Body of pancreas (tissue), 4 donors: ENCODE measurements at regions not wholly inside any gene's neighbourhood (a gene's known extent, or its start where the extent isn't known, plus 50 kb on each side); places are given as distances from the start of the nearest gene placed in this dataset.
A peak's percentile ranks its signal among the peaks of the same experiment; 100 is the strongest.

Experiments used
- ATAC-seq: fragments of 150-250 bp; one replicate; pipeline ENCODE4 v1.9.1; 2016
- DNase-seq, 4 donors: peaks; one replicate each; pipeline ENCODE4 v3.0.0-alpha.2; 2019
- H3K27ac ChIP-seq, 4 donors: fragments of 200-600 bp; sonication (generic); 1 replicate in 3 of 4; 2 replicates in 1 of 4; pipeline versions ENCODE4 v1.5.1 to v1.6.1; 2016 to 2019; ENCODE audit warnings: mild to moderate bottlenecking in 1 of 4, mixed read lengths in 1 of 4, moderate library complexity in 1 of 4
- H3K27me3 ChIP-seq, 2 donors: fragments of 200-600 bp; sonication (generic); one replicate each; pipeline ENCODE4 v1.6.0; 2016; ENCODE audit warnings: mild to moderate bottlenecking in 1 of 2
- H3K36me3 ChIP-seq, 2 donors: fragments of 200-600 bp; sonication (generic); replicated peaks in 1 of 2; 2 replicates each; pipeline ENCODE4 v1.5.1; 2016; ENCODE audit warnings: low read depth in 2 of 2; ENCODE audit not compliant: insufficient read depth in 1 of 2
- H3K4me1 ChIP-seq: fragments of 200-600 bp; sonication (generic); one replicate; pipeline ENCODE4 v1.6.0; 2016
- H3K4me3 ChIP-seq, 2 donors: fragments of 200-600 bp; sonication (generic); 1 replicate in 1 of 2; 2 replicates in 1 of 2; pipeline ENCODE4 v1.5.1; 2016 to 2019
- H3K9me3 ChIP-seq, 3 donors: fragments of 200-600 bp; sonication (generic); 1 replicate in 2 of 3; 2 replicates in 1 of 3; pipeline ENCODE4 v1.5.1; 2016
- CTCF ChIP-seq, 7 experiments: fragments of 450-650 bp in 4 of 7; fragments of 200-600 bp in 3 of 7; sonication (generic) in 3 of 7; IDR thresholded peaks; one replicate each; pipeline ENCODE4 v1.5.1; 2016 to 2019; ENCODE audit warnings: antibody characterized with exemption in 7 of 7
- POLR2A ChIP-seq, 3 donors: fragments of 450-650 bp; IDR thresholded peaks; one replicate each; pipeline ENCODE4 v1.6.1; 2016; ENCODE audit warnings: antibody characterized with exemption in 3 of 3, mild to moderate bottlenecking in 2 of 3
- WGBS, 2 donors: methylation state at CpG; one replicate each; pipeline ENCODE4 v1.1.5; 2017; 5-methylcytosine and 5-hydroxymethylcytosine counted together
- intact Hi-C: fragments of 100-400 bp; cut with DNase I; formaldehyde crosslinking; loops from one replicate; pipeline ENCODE4 v1.15.1; 2023

DNA sequence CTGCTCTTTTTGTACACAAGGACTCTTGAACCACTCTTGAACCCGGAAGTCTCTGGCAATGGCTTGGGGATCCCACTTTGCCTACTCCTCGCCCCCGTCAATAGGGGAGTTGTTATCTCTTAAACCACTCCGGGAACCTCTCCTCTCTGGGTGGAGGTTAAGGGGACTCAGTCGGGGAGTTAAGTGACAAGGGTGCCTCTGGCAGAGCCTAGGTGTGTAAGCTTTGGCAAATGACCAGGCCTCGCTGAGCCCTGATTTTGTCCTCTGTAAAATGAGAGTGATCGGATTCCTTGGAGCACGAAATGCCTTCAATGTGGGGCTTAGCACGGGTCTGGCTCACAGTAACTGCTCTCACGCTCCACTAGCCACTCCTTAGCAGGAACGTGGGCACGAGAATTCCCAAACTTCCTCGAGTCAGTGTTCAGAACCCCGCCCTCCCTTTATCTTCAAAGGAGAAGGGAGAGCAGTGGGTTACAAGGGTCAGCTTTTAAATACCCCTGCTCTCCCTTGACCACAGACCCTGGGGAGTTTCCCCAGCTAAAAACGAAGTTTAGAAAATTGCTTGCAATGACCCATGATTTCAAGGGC lies 193.3 kb downstream of the KATNAL1 start:
- intact Hi-C loops: loop anchor here (5.0 to 10.0 kb wide), 2 partner anchors 337 to 599 kb away; no protein-coding TSS in a partner anchor
- peak overlapping the region; percentile 75 to 91 (median 82) for H3K27ac ChIP-seq
- H3K27me3 ChIP-seq: no peaks in the 10 kb centered on the region
- no peaks in the 10 kb centered on the region for H3K9me3 ChIP-seq
- no peak overlapping the region for H3K4me3 ChIP-seq
- WGBS, 2 donors: 13 to 26% methylated on average over 14 to 15 of the region's 15 CpGs
- ATAC-seq: peak; percentile 7
- DNase-seq: peak; percentile 35 to 62 (median 40)
- H3K4me1 ChIP-seq: peaks cover 33% of the 10 kb centered on the region
- H3K36me3 ChIP-seq: no peaks in the 10 kb centered on the region
- TF ChIP-seq CTCF (IDR thresholded peaks at IDR 0.05) (no peak), POLR2A (IDR thresholded peaks at IDR 0.05) (no peak)

DNA sequence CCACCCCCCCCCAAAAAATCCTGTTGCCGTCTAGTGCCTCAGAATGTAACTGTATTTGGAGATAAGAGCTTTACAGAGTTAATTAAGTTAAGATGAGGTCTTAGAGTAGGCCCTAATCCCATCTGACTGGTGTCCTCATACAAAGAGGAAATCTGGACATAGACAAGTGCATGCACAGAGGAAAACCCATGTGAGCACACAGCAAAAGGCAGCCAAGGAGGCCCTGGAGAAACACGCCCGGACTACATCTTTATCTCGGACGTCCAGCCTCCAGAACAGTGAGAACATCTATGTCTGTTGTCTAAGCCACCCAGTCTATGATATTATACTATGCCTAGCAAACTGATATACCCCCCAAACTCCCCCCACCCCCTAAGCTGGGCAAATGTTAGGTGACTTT lies 193.8 kb downstream of the KATNAL1 start:
- H3K36me3 ChIP-seq: no peaks in the 10 kb centered on the region
- DNase-seq (no peak), ATAC-seq (no peak)
- peak overlapping the region; percentile 75 to 91 (median 82) for H3K27ac ChIP-seq
- H3K4me3 ChIP-seq: no peak overlapping the region
- H3K4me1 ChIP-seq: peaks cover 38% of the 10 kb centered on the region
- no peak for TF ChIP-seq POLR2A (IDR thresholded peaks at IDR 0.05)
- no peak for TF ChIP-seq CTCF (IDR thresholded peaks at IDR 0.05)
- intact Hi-C loops: loop anchor here (5.0 to 10.0 kb wide), 2 partner anchors 336 to 599 kb away; no protein-coding TSS in a partner anchor
- no peaks in the 10 kb centered on the region for H3K9me3 ChIP-seq
- H3K27me3 ChIP-seq: no peaks in the 10 kb centered on the region
- WGBS, 2 donors: 49 to 53% methylated on average over 5 of the region's 5 CpGs

DNA sequence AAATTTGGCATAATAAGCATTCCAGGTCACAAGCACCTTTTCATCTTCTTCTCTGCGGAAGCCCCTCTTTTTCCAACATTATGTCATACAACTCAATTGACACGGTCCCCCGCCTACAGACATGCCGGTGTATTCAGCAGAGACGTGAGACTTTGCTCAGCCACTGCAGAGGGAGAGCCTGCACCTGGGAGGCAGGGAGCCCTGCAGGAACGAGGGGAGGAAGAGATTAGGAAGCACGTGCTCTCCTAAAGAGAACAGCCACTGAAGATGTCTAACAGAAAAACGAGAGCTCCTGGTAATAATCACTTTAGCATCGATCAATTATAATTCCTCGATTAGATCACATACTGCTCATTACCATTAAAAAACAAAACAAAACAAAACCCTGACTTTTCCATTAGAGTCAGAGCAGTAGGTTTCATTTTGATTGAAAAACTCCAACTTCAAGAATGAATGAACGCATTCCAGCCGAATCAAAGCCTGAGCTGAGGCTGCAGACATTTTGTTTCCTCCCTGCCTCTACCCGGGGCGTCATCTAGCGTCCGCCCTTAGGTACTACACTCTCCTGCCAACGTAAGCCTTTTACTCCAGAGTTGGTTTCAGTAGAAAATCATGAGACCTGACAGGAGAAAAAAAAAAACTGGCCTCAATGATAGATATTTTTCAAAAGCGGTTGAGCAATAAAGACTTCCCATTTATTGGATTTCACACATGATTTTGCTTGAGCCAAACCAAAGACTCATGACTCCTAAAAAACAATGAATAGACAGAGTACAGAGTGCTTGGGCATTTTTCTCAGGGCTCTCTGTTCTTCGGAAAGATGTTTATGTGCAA lies 194.5 kb downstream of the KATNAL1 start:
- peak; percentile 83 to 86 (median 86) for DNase-seq
- Histone ChIP-seq H3K4me1 (peaks cover 43% of the 10 kb centered on the region), H3K27ac (peak overlapping the region; percentile 75 to 91 (median 82)), H3K27me3 (no peaks in the 10 kb centered on the region), H3K36me3 (no peaks in the 10 kb centered on the region), H3K9me3 (no peaks in the 10 kb centered on the region), H3K4me3 (no peak overlapping the region)
- TF ChIP-seq CTCF (IDR thresholded peaks at IDR 0.05) (peak; percentile 96 to 99 (median 98)), POLR2A (IDR thresholded peaks at IDR 0.05) (no peak)
- WGBS, 2 donors: 20% methylated on average over 19 of the region's 19 CpGs
- peak; percentile 73 for ATAC-seq
- intact Hi-C loops: loop anchor here (5.0 to 10.0 kb wide), 2 partner anchors 336 to 598 kb away; no protein-coding TSS in a partner anchor

- ATAC-seq (no peak), DNase-seq (no peak)
- 80 to 94% methylated on average over 5 of the region's 5 CpGs for WGBS, 2 donors
- intact Hi-C loops: loop anchor here (5.0 to 10.0 kb wide), 2 partner anchors 335 to 597 kb away; no protein-coding TSS in a partner anchor
- no peak overlapping the region for H3K27ac ChIP-seq
- H3K36me3 ChIP-seq: no peaks in the 10 kb centered on the region
- TF ChIP-seq CTCF (IDR thresholded peaks at IDR 0.05) (no peak), POLR2A (IDR thresholded peaks at IDR 0.05) (no peak)
- no peak overlapping the region for H3K4me3 ChIP-seq
- H3K4me1 ChIP-seq: peaks cover 43% of the 10 kb centered on the region
- H3K9me3 ChIP-seq: no peaks in the 10 kb centered on the region
- H3K27me3 ChIP-seq: no peaks in the 10 kb centered on the region
Measured at GRCh38 chr13:30111810-30112209, 195.5 kb downstream of the KATNAL1 start.
